Astrocyte of the hippocampus (primary cell): ENCODE measurements at regions not wholly inside any gene's neighbourhood (a gene's known extent, or its start where the extent isn't known, plus 50 kb on each side); places are given as distances from the start of the nearest gene placed in this dataset.
"Not testable (repeated sequence)": the region's sequence is repeated elsewhere in the genome, so short reads cannot be mapped to it uniquely, and the experiment has no call there.

Experiments used
- DNase-seq: peaks from one replicate; pipeline ENCODE4 v3.0.0; 2011; ENCODE audit warnings: low read depth, low spot score

DNA sequence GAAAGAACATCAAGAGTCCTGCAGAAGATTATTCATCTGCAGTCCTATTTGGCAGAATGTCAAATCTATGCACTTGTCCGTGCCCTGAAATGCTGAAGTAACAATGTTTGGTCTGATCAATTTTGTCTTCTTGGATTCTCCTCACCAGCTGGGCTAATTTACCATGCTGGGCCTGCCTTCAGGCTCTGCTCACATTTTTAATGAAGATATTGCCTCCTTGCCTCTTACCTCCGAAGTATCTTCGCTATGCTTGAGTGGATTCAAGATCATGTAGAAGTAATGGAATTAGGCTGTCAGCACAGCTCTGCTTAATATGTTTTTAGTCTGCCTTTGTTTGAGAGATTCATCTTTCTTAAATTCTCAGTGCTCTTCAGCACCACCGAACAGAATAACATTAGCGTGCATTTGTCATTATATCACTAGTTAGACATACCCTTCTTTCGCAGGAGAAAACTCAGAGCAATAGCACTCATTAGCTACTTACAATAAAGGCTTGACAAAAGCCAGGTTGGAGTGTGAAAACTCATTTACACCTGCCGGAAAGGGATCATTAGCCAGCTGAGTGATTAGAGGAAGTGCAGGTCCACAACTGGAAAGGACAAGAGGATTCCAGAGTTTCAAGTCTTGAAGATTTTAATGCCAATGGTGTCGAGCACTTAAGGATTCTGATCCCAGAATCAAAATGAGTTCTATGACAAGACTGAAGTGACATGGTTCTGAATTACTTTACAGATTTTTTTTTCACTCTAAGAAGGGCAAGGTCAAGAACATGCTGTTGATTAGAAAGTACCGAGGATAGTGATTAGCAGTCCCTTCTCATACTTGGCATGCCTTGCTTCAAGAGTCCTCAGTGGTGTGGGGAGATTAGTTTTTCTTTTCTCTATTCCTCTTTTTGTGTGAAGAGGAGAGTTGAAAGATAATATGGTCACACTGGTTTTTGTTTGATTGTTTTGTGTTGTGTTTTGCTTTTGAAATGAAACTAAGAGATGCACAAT is 405.6 kb upstream of the TOM1L1 start:
- DNase-seq: no peak

DNA sequence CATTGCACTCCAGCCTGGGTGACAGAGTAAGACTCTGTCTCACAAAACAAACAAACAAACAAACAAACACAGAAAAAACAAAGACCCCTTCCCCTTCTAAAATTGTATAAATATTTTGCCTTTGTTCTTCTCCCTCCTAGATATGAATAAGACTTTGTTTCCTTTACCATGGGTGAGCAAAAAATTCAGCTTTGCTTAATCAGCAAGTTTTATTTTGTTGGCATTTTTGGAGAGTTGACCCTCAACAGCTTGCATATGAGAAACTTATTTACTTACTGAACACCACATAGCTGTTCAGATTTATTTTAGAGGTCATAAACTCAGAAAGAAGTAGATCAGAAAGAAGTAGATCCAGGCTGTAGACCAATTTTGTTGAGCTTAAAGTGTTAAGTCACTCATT is 395.2 kb upstream of the TOM1L1 start:
- no peak for DNase-seq

DNA sequence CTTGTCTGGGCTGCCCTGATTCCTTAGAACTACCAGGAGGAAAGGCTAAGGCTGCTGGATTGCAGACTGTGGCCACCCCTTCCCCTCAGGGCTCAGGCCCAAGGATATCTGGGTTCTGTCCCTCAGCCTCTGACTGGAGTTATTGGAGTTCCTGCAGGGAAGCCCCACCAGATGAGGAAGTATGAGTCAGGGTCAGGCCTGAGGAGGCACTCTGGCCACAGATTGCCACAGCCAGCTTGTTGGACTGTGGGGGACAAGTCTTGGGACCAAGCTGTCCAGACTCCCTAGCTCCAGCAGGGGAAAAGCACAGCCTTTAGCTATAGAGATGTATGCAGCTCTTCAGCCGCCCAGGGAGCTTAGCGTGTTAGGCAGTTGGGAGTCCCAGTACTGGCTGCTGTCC is 381.9 kb upstream of the TOM1L1 start:
- DNase-seq: no peak

DNA sequence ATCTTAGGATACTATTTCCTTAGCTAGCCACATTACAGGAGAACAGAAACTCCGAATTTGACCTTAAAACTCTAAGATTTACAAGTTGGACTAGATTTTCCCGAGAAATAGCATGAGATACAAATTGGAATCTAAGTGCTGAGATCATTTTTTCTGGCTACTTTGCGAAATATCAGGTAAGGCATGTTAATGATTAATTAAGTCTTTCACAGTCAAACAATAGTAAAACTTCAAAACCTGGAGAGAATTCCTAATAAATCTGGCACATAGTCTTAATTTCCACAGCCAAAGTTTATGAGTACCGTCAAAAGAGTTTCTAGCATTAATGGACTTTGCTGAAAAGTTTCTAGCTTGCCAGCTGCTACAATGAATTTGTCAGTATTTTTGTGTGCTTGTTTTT is 379.5 kb upstream of the TOM1L1 start:
- DNase-seq: no peak

GRCh38 chr17:54524501-54524900 is 376.2 kb upstream of the TOM1L1 start:
- no peak for DNase-seq

DNA sequence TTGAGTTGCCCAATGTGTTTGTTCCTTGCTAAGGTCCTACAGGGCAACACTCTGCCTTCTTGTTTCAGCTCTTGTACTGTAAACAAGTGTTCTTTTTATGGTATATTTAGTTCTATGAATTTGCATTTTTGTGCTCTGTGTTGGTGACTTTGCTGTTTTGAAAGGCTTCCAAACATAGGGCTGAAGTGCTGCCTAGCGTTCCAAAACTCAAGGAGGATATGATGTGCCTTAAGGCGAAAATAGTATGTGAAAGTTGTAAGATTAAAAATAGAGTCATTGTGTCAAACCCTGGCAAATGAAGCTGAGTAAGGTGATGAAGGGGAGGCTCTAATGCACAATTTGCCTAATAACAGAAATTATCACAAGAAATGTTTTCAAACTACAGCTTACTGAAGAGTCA is 372.7 kb upstream of the TOM1L1 start:
- DNase-seq: no peak

DNA sequence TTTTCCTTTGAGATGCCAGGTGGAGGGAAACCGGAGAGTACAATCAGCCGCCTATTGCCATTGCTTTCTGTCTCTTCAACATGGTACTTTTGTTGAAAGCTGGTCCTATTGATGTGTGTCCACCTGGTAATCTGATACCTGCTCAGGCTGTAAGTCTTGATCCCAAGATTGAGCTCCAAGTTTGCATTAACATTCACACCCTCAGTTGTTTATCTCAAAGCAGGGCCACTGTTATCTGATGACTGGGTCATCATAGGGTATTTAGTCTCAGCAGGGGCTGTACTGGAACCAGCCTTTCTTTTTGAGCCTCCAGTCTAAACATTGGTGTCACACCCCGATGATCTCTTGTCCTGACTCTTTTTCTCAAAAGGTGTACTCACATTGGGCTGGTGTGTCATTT is 370.3 kb upstream of the TOM1L1 start:
- no peak for DNase-seq

DNA sequence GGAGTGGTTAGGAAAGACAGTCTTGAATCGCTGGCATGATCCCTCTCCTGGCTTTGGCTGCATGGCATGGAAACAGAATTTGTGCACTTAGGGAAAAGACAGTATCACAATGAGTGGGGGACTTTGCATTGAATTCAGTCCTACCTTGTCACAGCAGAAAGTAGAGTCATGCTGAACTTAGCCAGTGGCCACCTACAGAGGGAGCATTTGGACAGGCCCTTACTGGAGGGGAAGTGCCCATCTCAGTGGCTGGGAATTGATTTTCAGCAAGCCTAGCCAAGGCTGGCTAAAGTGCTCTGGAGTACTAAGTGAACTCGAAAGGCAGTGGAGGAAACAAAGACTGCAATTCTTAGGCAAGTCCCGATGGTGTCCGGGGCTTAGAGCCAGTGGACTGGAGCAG is 364.3 kb upstream of the TOM1L1 start:
- no peak for DNase-seq

- no peak for DNase-seq
These were observed 363.0 kb upstream of the TOM1L1 start for GRCh38 chr17:54537656-54538055.

DNA sequence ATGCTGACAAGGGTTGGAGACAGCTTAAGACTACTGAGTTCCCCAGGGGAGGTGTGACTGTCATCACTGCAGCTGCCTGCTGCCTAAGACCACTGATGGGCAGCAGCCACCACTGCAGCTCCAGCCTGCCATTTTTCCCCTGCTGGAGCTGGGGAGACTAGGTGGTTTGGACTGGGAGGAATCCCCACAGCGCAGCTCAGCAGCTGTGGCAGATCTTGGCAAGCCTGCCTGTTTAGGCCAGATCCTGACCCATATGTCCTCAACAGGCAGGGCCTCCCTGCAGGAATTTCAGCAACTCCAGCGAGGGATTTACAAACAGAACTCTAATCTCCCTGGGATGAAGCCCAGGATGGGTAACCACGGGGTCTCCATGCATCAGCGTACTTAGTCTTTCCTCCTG is 356.4 kb upstream of the TOM1L1 start:
- DNase-seq: no peak

DNA sequence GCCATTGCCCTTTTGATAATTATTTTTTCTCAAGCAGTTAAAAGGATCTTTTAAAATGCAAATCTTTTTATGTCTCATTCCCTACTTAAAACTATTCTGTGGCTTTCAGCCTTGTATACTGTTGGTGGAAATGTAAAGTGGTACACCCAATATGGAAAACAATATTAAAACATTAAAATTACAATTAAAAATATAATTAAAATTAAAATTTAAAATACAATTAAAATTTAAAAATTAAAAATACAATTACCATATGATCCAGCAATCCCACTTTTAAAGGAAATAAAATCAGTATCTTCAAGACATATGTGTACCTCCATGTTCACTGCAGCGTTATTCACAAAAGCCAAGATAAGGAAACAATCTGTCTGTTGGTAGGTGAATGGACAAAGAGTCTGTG is 340.8 kb upstream of the TOM1L1 start:
- DNase-seq: no peak

DNA sequence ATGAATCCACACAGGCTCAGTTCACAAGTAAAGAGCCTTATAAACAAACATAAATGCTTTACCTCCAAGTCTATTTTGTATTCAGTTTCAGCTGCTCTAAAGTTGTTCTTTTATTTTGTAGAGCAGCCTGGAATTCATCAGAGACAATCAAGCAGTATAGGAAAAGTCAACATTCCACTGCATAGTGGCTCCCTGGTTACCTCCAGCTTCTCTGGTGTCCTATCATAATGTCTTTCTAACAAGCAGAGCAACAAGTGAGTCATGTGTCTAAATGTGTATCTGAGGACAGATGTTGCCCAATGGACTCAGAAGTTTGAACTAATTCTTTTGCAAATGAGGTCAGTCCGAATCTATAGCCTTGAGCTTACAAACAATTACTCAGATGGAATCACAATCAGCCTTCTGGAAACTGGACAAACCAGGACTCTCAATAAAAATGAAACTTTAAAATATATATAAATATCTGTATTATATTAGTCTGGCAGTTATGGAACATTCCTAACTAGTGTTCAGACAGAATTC is 292.0 kb upstream of the TOM1L1 start:
- DNase-seq: no peak

DNA sequence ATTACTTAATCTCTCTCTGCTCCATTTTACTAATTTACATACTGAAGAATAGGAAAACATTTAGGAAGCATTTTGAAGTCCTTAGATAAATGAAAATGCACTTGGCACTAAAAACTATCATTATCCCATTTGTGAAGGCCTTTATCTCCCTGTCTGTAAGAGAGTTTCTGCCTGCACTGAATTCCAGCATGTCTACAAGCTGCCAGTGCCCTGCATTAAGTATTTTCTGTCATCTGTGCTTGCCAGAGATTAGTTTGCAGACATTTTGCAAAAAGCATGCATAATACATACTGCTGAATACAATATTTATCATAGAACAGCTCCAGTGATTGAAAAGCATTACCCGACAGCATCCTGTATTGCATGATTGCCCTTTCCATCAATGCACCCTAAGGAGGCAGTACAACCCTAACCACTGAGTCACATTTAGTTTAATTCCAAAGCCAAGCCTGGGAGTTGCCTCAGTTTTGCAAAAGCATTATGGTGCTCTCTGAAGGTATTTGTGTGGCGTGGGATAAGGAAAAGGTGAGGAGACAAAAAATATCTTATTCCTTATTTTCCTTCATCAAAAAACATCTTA is 280.2 kb upstream of the TOM1L1 start:
- DNase-seq: no peak

DNA sequence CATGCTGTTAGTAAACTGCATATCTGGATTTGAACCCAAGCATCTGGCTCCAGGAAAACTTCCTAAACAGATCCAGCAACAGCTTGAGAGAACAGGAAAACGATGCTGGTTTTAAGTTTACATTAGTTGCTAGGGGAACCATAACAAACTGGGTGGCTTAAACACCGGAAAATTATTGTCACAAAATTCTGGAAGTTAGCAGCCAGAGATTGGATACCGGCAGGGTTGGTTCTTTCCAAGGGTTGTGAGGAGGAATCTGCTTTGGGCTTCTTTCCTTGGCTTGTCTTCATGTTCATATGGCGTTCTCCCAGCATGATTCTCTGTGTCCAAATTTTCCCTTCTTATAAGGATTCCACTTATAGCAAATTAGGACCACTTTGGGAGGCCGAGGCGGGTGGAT is 276.9 kb upstream of the TOM1L1 start:
- no peak for DNase-seq

- no peak for DNase-seq
These were observed 274.4 kb upstream of the TOM1L1 start for GRCh38 chr17:54626146-54626703.

DNA sequence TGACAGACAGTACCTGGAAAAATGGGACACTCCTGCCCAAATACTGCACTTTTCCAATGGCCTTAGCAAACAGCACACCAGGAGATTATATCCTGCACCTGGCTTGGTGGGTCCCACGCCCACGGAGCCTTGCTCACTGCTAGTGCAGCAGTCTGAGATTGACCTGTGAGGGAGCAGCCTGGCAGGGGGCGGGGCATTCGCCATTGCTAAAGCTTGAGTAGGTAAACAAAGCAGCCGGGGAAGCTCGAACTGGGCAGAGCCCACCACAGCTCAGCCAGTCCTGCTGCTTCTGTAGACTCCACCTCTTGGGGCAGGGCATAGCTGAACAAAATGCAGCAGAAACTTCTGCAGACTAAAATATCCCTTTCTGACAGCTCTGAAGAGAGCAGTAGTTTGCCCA is 261.2 kb upstream of the TOM1L1 start:
- not testable (repeated sequence) for DNase-seq

DNA sequence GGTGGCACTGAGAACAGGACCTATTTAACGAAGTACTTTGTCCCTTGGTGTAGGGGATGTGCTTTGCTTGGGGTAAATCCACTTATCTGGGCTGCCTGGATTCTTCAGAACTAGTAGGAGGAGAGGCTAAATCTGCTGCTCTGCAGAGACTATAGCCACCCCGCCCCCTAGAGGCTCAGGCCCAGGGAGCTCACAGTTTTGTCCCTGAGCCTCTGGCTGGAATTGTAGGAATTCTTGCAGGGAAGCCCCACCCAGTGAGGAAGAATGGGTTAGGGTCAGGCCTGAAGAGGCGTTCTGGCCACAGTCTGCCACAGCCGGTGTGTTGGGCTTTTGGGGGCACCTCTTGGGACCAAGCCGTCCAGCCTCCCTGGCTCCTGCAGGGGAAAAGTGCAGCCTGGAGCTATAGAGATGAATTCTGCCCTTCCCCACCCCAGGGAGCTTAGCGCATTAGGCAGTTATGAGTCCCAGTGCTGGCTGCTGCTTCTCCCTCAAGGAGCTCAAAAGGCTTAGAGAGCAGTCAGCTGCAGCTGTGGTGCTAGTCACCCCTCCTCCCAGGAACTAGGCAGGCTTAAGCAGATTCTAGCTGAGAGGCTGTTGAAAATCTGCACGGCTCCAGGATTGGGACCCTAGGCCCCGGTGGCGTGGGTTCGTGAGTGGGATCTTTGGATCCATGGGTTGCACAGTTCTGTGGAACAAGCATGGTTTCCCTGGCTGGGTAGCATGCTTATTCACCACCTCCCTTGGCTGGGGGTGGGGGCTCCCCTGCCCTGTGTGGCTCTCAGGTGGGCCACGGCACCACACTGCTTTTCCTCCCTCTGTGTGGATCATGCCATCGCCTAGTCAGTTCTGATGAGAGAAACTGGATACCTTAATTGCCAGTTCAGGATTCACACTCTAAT is 237.4 kb upstream of the TOM1L1 start:
- no peak for DNase-seq

DNA sequence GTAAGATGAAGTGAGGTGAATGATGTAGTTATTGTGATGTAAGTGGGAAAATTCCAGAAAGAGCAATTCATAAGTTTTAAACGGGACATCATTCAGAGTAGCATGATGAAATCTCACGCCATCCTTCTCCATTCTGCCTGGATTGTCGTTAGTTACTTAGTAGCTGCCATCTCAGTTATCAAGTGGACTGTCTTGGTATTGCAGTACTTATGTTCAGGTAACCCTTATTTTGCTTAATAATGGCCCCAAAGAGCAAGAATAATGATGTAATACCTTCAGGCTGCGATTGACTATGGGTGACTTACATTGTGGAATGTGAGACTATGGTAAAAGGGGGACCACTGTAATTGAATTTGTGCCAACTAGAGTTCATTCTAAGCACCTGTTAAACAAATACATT is 234.1 kb upstream of the TOM1L1 start:
- DNase-seq: no peak

DNA sequence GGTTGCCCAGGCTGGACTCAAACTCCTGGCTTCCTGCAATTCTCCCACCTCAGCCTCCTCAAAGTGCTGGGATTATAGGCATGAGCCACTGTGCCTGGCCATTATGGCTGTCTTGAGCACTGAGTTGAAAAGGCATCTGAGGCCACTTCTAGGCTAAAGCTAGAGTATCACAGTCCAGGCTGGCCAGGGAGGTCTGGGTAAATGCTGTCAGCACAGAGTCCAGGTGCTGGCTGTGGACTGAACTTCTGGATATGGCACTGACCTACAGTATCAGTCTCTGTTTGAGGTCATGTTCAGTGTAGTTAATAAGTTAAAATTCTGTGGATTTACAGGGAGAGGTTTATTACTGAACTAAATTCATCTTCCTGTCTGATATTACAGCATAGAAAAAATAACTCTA is 222.5 kb upstream of the TOM1L1 start:
- no peak for DNase-seq

GRCh38 chr17:54680410-54680809 is 220.2 kb upstream of the TOM1L1 start:
- no peak for DNase-seq

- no peak for DNase-seq
These were observed 206.3 kb upstream of the TOM1L1 start for GRCh38 chr17:54694287-54694887.
